ENCODE measurements at regions not wholly inside any gene's neighbourhood (a gene's known extent, or its start where the extent isn't known, plus 50 kb on each side); places are given as distances from the start of the nearest gene placed in this dataset.
"Not testable (repeated sequence)": the region's sequence is repeated elsewhere in the genome, so short reads cannot be mapped to it uniquely, and the experiment has no call there.

- ChIA-PET POLR2A (no interaction called here), CTCF (no interaction called here)
- no peak for ATAC-seq
- Mint-ChIP-seq H3K36me3 (no peaks in the 10 kb centered on the region), H3K27me3 (peaks cover 0 to 6% (median 0%) of the 10 kb centered on the region in 5 donors), H3K9me3 (no peaks in the 10 kb centered on the region), H3K27ac (no peak overlapping the region), H3K4me1 (no peaks in the 10 kb centered on the region), H3K4me3 (no peak overlapping the region)
- no peaks in the 10 kb centered on the region for H3K36me3 ChIP-seq (ENCODE audit: control insufficient read depth in 2 of 3, insufficient read depth in 3 of 3, low read length in 3 of 3)
- H3K4me1 ChIP-seq (ENCODE audit: control insufficient read depth in 2 of 2, insufficient read depth in 2 of 2, low read length in 2 of 2), result no peaks in the 10 kb centered on the region
- intact Hi-C loops (cut with micrococcal nuclease), result no loop called here
- H3K27me3 ChIP-seq (ENCODE audit: control insufficient read depth in 2 of 2, insufficient read depth in 2 of 2, low read length in 2 of 2), result no peaks in the 10 kb centered on the region
- H3K27ac ChIP-seq (ENCODE audit: low read depth, low read length), result no peak overlapping the region
- no peaks in the 10 kb centered on the region for H3K9me3 ChIP-seq (ENCODE audit: control insufficient read depth in 2 of 3, low read length in 3 of 3)
- no peak overlapping the region for H3K4me3 ChIP-seq (ENCODE audit: low read length)
- DNase-seq, result no peak
These were observed 133.7 kb downstream of the ATL2 start for GRCh38 chr2:38243186-38243880.

DNA sequence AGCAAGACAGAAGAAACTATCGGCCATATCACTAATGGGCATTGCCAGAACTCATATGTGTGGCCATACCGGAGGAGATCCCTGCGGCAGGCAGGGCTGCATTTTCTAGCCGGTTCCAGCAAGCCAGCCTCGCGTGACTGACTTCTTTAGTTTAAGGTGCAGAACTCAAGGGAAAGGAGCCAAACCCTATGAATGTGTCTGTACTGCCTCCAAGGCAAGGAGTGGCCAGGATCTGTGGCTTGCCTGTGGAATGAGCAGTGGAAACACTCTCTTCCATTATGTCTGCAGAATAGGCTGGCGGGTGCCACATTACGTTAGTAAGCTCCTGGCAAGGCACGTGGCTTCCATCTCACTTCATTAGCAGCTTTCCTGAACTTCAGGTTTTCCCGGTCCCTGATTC, 137.6 kb downstream of the ATL2 start:
- Mint-ChIP-seq H3K27ac (no peak overlapping the region), H3K4me1 (no peaks in the 10 kb centered on the region), H3K4me3 (no peak overlapping the region), H3K9me3 (peaks cover 0 to 3% (median 0%) of the 10 kb centered on the region in 11 donors), H3K27me3 (peaks cover 0 to 16% (median 6%) of the 10 kb centered on the region in 5 donors), H3K36me3 (no peaks in the 10 kb centered on the region)
- Histone ChIP-seq H3K27me3 (ENCODE audit: control insufficient read depth in 2 of 2, insufficient read depth in 2 of 2, low read length in 2 of 2) (no peaks in the 10 kb centered on the region), H3K4me3 (ENCODE audit: low read length) (no peak overlapping the region), H3K9me3 (ENCODE audit: control insufficient read depth in 2 of 3, low read length in 3 of 3) (no peaks in the 10 kb centered on the region), H3K4me1 (ENCODE audit: control insufficient read depth in 2 of 2, insufficient read depth in 2 of 2, low read length in 2 of 2) (no peaks in the 10 kb centered on the region), H3K27ac (ENCODE audit: low read depth, low read length) (no peak overlapping the region), H3K36me3 (ENCODE audit: control insufficient read depth in 2 of 3, insufficient read depth in 3 of 3, low read length in 3 of 3) (no peaks in the 10 kb centered on the region)
- no peak for DNase-seq
- ATAC-seq, result no peak
- ChIA-PET POLR2A (no interaction called here), CTCF (no interaction called here)
- intact Hi-C loops (cut with micrococcal nuclease), result no loop called here

GRCh38 chr2:38238705-38239104, 138.4 kb downstream of the ATL2 start:
- H3K4me3 ChIP-seq (ENCODE audit: low read length); H3K4me1 Mint-ChIP-seq; H3K9me3 Mint-ChIP-seq; H3K9me3 ChIP-seq (ENCODE audit: control insufficient read depth in 2 of 3, low read length in 3 of 3); DNase-seq; POLR2A ChIA-PET; H3K27me3 ChIP-seq (ENCODE audit: control insufficient read depth in 2 of 2, insufficient read depth in 2 of 2, low read length in 2 of 2); H3K27ac Mint-ChIP-seq; H3K27ac ChIP-seq (ENCODE audit: low read depth, low read length); H3K4me3 Mint-ChIP-seq; intact Hi-C loops (cut with micrococcal nuclease); ATAC-seq; H3K36me3 ChIP-seq (ENCODE audit: control insufficient read depth in 2 of 3, insufficient read depth in 3 of 3, low read length in 3 of 3); CTCF ChIA-PET; H3K36me3 Mint-ChIP-seq; H3K4me1 ChIP-seq (ENCODE audit: control insufficient read depth in 2 of 2, insufficient read depth in 2 of 2, low read length in 2 of 2): not testable (repeated sequence)
- H3K27me3 Mint-ChIP-seq, result peaks cover 7 to 24% (median 13%) of the 10 kb centered on the region in 5 donors

GRCh38 chr2:38237311-38237710, 139.8 kb downstream of the ATL2 start:
- CTCF ChIA-PET, result no interaction called here
- H3K36me3 ChIP-seq (ENCODE audit: control insufficient read depth in 2 of 3, insufficient read depth in 3 of 3, low read length in 3 of 3), result no peaks in the 10 kb centered on the region
- ATAC-seq (no peak), DNase-seq (no peak)
- H3K27me3 ChIP-seq (ENCODE audit: control insufficient read depth in 2 of 2, insufficient read depth in 2 of 2, low read length in 2 of 2), result no peaks in the 10 kb centered on the region
- H3K9me3 ChIP-seq (ENCODE audit: control insufficient read depth in 2 of 3, low read length in 3 of 3), result no peaks in the 10 kb centered on the region
- no peak overlapping the region for H3K27ac ChIP-seq (ENCODE audit: low read depth, low read length)
- no peak overlapping the region for H3K4me3 ChIP-seq (ENCODE audit: low read length)
- no peaks in the 10 kb centered on the region for H3K4me1 ChIP-seq (ENCODE audit: control insufficient read depth in 2 of 2, insufficient read depth in 2 of 2, low read length in 2 of 2)
- Mint-ChIP-seq H3K4me1 (no peaks in the 10 kb centered on the region), H3K4me3 (no peak overlapping the region), H3K9me3 (peaks cover 0 to 4% (median 0%) of the 10 kb centered on the region in 11 donors), H3K27me3 (peaks cover 11 to 28% (median 19%) of the 10 kb centered on the region in 5 donors), H3K36me3 (no peaks in the 10 kb centered on the region), H3K27ac (no peak overlapping the region)
- intact Hi-C loops (cut with micrococcal nuclease), result no loop called here
- POLR2A ChIA-PET, result interaction anchor here (0.6 kb wide), 1 partner anchor 1464 kb away, joined by 3 read pairs; no protein-coding TSS in a partner anchor

- Histone ChIP-seq H3K4me1 (ENCODE audit: control insufficient read depth in 2 of 2, insufficient read depth in 2 of 2, low read length in 2 of 2) (no peaks in the 10 kb centered on the region), H3K27ac (ENCODE audit: low read depth, low read length) (no peak overlapping the region), H3K27me3 (ENCODE audit: control insufficient read depth in 2 of 2, insufficient read depth in 2 of 2, low read length in 2 of 2) (no peaks in the 10 kb centered on the region), H3K4me3 (ENCODE audit: low read length) (no peak overlapping the region), H3K9me3 (ENCODE audit: control insufficient read depth in 2 of 3, low read length in 3 of 3) (no peaks in the 10 kb centered on the region), H3K36me3 (ENCODE audit: control insufficient read depth in 2 of 3, insufficient read depth in 3 of 3, low read length in 3 of 3) (no peaks in the 10 kb centered on the region)
- Mint-ChIP-seq H3K4me3 (no peak overlapping the region), H3K27ac (no peak overlapping the region), H3K9me3 (peaks cover 0 to 4% (median 0%) of the 10 kb centered on the region in 11 donors), H3K36me3 (no peaks in the 10 kb centered on the region), H3K27me3 (peaks cover 18 to 41% (median 29%) of the 10 kb centered on the region in 5 donors), H3K4me1 (peaks cover 0 to 2% (median 0%) of the 10 kb centered on the region in 7 donors)
- ChIA-PET POLR2A (no interaction called here), CTCF (no interaction called here)
- ATAC-seq (no peak), DNase-seq (no peak)
- intact Hi-C loops (cut with micrococcal nuclease), result no loop called here
These were observed 143.7 kb downstream of the ATL2 start for GRCh38 chr2:38233231-38233983.

- Histone ChIP-seq H3K4me1 (ENCODE audit: control insufficient read depth in 2 of 2, insufficient read depth in 2 of 2, low read length in 2 of 2) (no peaks in the 10 kb centered on the region), H3K27ac (ENCODE audit: low read depth, low read length) (no peak overlapping the region), H3K9me3 (ENCODE audit: control insufficient read depth in 2 of 3, low read length in 3 of 3) (no peaks in the 10 kb centered on the region), H3K27me3 (ENCODE audit: control insufficient read depth in 2 of 2, insufficient read depth in 2 of 2, low read length in 2 of 2) (no peaks in the 10 kb centered on the region), H3K4me3 (ENCODE audit: low read length) (no peak overlapping the region), H3K36me3 (ENCODE audit: control insufficient read depth in 2 of 3, insufficient read depth in 3 of 3, low read length in 3 of 3) (no peaks in the 10 kb centered on the region)
- no peak overlapping the region for H3K27ac Mint-ChIP-seq
- H3K4me1 Mint-ChIP-seq, result peaks cover 0 to 2% (median 0%) of the 10 kb centered on the region in 7 donors
- ChIA-PET POLR2A (no interaction called here), CTCF (no interaction called here)
- H3K9me3 Mint-ChIP-seq, result peaks cover 0 to 4% (median 0%) of the 10 kb centered on the region in 11 donors
- no peak for ATAC-seq
- no peak for DNase-seq
- no peak overlapping the region for H3K4me3 Mint-ChIP-seq
- peaks cover 23 to 48% (median 33%) of the 10 kb centered on the region in 5 donors for H3K27me3 Mint-ChIP-seq
- H3K36me3 Mint-ChIP-seq, result no peaks in the 10 kb centered on the region
- intact Hi-C loops (cut with micrococcal nuclease), result no loop called here
These were observed 144.6 kb downstream of the ATL2 start for GRCh38 chr2:38232454-38232853.

- Mint-ChIP-seq H3K9me3 (peaks cover 0 to 4% (median 0%) of the 10 kb centered on the region in 11 donors), H3K36me3 (no peaks in the 10 kb centered on the region), H3K27me3 (peaks cover 33 to 57% (median 41%) of the 10 kb centered on the region in 5 donors), H3K27ac (no peak overlapping the region), H3K4me1 (peaks cover 0 to 2% (median 0%) of the 10 kb centered on the region in 7 donors), H3K4me3 (no peak overlapping the region)
- H3K27ac ChIP-seq (ENCODE audit: low read depth, low read length), result no peak overlapping the region
- H3K4me3 ChIP-seq (ENCODE audit: low read length), result no peak overlapping the region
- H3K36me3 ChIP-seq (ENCODE audit: control insufficient read depth in 2 of 3, insufficient read depth in 3 of 3, low read length in 3 of 3), result no peaks in the 10 kb centered on the region
- H3K4me1 ChIP-seq (ENCODE audit: control insufficient read depth in 2 of 2, insufficient read depth in 2 of 2, low read length in 2 of 2), result no peaks in the 10 kb centered on the region
- H3K27me3 ChIP-seq (ENCODE audit: control insufficient read depth in 2 of 2, insufficient read depth in 2 of 2, low read length in 2 of 2), result no peaks in the 10 kb centered on the region
- ChIA-PET POLR2A (no interaction called here), CTCF (interaction anchor here (0.6 kb wide), 1 partner anchor 1684 kb away, joined by 4 read pairs; no protein-coding TSS in a partner anchor)
- H3K9me3 ChIP-seq (ENCODE audit: control insufficient read depth in 2 of 3, low read length in 3 of 3), result no peaks in the 10 kb centered on the region
- ATAC-seq (no peak), DNase-seq (no peak)
- intact Hi-C loops (cut with micrococcal nuclease), result no loop called here
These were observed 146.3 kb downstream of the ATL2 start for GRCh38 chr2:38230756-38231155.

Measured in naive thymus-derived CD4-positive, alpha-beta T cell (primary cell).